ENCODE measurements at regions not wholly inside any gene's neighbourhood (a gene's known extent, or its start where the extent isn't known, plus 50 kb on each side); places are given as distances from the start of the nearest gene placed in this dataset.

- DNase-seq = no peak
Observed at GRCh38 chr21:22438428-22439086, 1440.3 kb downstream of the NCAM2 start.

DNA sequence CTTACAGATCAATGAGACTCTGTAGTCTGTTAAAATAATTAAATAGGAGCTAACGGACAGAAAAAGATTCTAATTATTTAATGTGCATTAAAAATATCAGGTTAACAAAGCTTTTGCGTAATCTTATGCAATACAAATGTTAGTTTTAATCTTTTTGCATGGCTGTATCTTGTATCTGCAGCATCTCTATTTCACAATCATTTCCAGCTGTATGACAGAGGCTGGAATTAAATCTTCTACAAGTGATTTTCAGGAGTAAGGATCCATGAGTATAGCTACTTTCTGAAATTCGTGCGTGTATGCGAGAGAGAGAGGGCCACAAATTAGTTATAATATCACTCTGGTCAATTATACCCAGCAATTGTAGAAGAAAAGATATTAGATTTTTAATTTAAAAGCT, 1446.8 kb downstream of the NCAM2 start:
- no peak for DNase-seq

GRCh38 chr21:22450507-22450906, 1452.3 kb downstream of the NCAM2 start:
- no peak for DNase-seq

DNA sequence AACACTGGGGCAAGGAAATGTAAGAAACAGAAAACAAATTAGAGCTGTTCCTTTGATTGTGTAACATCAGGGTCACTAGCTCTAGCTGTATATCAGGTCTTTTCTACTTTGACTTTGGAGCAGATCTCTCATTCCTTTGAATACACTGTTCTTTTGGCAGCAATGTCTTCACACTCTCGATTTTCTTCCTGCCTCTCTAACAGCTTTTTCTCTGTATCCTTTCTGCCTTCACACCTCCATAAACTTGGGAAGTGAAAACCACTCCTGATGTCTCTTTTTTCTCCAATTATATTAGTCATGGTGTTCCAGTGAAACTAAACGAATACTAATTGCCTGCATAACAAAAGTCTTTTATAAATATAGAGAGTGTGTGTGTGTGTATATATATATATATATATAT, 1458.0 kb downstream of the NCAM2 start:
- no peak for DNase-seq

- DNase-seq = no peak
Observed at GRCh38 chr21:22468893-22469292, 1470.7 kb downstream of the NCAM2 start.

- no peak for DNase-seq
Observed at GRCh38 chr21:22474403-22474802, 1476.2 kb downstream of the NCAM2 start.

DNA sequence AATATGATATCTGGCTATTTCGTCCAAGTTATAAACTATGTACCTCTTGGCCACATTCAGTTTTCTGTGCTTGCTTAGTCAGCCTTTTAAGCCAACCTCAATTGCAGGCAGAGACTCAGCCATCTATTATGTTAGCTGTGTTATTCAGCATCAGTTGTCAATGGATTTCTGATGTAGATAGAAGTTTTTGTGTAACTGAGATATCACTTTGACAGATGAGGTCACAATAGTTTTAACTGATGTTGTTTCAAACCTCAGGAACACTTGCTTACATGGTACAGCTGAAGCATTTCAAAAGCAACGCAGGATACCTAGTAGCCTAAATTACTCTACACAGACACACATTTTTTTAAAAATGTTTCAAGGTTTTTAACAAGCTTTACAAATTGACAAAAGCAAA, 1478.0 kb downstream of the NCAM2 start:
- no peak for DNase-seq

GRCh38 chr21:22476726-22477646, 1478.8 kb downstream of the NCAM2 start:
- no peak for DNase-seq

DNA sequence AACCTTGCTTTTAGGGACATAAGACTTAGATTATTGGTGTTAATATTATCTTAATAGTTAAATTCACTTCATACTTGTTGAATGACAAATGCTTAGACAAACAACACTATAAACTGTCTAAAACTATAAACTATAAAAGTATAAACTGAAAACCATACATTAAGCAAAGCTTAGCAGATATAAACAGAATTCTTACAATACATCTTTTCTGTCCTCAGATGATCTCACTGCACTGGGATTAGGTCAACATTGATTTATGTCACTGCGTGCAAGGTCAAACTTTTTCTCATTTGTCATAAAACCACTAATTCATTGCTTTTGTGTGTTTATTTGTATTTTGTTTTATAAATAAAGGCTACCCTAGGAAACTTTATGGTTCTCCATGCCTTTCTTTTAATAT, 1491.8 kb downstream of the NCAM2 start:
- no peak for DNase-seq

DNA sequence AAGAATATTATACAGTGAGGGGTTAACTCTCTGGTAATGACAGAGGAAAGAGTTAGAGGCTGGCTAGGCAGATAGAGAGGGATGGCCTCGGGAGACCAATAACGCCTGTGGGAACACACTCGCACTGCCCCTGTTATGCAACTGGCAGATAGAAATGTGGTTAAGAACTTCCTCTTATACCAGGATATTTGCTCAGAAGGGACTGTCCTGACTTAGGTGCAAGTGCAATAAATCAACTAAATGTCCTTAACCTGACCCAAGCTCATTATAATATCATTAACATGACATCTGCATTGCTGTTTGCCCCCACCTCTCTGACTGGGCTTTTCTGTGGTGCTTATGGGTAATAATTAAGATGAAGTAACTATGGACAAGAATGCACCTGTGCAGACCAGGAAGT, 1518.0 kb downstream of the NCAM2 start:
- no peak for DNase-seq

DNA sequence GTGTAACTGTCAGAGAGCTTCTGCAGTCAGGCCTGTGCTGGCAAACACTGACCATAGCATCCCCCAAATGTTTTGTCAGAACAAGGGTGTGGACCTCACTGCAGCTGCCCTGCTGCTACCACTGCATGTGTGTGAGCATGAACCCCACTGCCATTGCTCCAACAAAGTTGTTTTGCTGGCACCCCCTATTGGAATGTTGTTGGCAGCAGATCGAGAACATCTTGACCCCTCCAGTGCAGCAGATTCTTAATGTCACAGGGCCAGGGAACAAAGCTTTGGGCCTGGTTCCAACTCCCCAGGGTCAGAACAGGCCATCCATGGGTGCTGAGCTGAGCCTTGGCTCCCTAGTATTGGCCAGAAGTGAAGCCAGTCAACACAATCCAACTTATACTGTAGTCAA, 1537.4 kb downstream of the NCAM2 start:
- DNase-seq = no peak

DNA sequence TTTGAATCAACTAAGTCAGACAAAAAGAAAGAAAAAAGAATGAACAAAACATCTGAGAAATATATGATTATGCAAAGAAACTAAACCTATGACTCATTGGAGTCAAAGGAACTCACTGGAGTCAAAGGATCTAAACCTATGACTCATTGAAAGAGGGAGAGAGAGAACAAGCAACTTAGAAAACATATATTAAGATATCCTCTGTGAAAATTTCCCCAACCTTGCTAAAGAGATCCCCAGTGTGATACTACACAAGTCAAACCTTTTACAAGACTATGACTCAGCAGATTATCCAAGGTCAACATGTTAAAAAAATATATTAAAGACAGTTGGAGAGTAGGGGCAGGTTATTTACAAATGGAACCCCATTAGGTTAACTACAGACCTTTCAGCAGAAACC, 1538.3 kb downstream of the NCAM2 start:
- no peak for DNase-seq

DNA sequence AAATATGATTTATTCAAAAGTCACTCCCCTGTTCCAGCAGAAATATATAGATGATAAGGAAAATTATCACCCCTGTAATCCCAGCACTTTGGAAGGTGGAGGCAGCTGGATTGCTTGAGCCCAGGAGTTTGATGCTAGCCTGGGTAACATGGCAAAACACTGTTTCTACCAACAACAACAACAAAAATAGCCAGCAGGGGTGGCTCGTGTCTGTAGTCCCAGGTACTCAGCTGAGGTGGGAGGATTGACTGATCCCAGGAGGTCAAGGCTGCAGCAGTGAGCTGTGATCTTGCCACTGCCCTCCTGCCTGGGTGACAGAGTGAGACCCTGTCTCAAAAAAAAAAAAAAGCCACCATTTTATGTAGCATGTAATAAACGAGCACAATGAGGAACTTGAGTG, 1546.5 kb downstream of the NCAM2 start:
- DNase-seq = no peak

DNA sequence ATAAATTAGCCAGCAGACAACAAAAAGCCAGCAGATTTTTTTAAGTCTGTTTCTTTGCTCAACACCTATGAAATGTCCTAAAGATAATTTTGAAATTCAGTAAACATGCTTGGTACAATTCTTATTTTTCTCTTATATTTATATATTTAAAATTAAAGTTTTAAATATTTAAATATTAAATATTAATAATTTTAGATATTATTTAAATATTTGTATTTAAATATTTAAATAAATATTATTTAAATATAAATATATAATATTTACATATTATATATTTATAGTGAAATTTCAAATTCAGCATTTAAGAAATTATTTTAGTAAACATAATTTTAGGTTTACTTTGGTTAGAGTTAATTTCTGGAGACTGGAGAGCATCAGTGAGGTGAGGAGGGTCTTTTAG, 1554.2 kb downstream of the NCAM2 start:
- DNase-seq = no peak

- no peak for DNase-seq
Observed at GRCh38 chr21:22554690-22555316, 1556.6 kb downstream of the NCAM2 start.

DNA sequence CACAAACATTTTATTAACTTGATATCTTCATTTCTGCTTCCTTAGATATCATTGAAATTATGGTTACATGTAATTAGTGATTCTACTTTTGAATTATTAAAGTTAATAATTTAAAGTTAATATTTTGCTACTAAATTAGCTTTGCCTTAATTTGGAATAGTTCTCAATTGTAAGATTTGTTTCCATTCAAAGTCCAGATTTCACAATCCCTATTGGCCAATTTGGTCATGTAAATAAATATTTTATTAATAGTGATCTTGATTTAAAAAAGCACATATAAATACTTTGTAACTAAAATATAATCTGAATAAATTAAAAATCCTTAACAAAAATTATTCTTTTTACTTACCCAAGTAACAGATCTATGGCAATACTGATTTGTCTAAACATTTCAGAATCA, 1558.6 kb downstream of the NCAM2 start:
- DNase-seq = no peak

DNA sequence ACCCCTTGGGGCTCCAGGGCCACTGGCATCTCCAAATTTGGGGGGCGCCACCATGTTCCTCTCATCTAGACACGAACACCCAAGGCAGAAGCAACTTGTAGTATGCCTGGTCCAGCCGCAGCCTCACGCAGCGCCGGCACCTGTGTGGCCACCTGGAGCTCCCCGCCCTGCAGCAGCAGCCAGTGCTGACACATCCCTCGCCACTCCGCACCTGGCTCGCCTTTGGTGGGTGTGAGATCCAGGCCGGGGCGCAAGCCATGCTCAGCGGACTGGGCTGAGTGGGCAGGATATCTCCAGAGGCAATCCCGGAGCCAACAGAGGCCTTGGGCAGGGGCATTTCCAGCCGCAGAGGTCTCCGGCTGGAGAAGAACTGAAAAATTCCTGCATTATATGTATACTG, 1563.7 kb downstream of the NCAM2 start:
- DNase-seq = no peak

GRCh38 chr21:22573834-22574233, 1575.6 kb downstream of the NCAM2 start:
- DNase-seq = no peak

- DNase-seq = peak; percentile 78
Observed at GRCh38 chr21:22575165-22575584, 1577.0 kb downstream of the NCAM2 start.

- no peak for DNase-seq
Observed at GRCh38 chr21:22579741-22580140, 1581.5 kb downstream of the NCAM2 start.

DNA sequence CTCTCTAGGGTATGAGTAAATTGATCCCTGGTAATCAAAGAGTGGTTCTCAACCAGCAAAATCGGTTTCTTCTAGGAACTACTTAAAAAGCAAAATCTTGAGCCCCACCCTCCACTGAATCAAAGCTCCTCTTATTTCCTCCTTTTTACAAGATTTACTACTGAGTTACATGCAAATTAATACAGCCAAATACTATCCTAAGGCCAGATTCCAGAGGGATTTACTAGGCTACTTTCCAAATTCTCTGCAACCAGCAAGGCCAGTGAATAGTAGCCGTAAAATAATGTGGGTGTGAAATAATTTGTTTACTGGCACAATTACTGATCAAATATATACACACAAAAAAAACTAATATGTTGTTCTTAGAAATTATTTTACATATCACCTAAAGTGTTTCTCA, 1583.8 kb downstream of the NCAM2 start:
- no peak for DNase-seq

- no peak for DNase-seq
Observed at GRCh38 chr21:22584308-22584707, 1586.1 kb downstream of the NCAM2 start.

GRCh38 chr21:22585558-22585957, 1587.3 kb downstream of the NCAM2 start:
- peak; percentile 11 for DNase-seq

DNA sequence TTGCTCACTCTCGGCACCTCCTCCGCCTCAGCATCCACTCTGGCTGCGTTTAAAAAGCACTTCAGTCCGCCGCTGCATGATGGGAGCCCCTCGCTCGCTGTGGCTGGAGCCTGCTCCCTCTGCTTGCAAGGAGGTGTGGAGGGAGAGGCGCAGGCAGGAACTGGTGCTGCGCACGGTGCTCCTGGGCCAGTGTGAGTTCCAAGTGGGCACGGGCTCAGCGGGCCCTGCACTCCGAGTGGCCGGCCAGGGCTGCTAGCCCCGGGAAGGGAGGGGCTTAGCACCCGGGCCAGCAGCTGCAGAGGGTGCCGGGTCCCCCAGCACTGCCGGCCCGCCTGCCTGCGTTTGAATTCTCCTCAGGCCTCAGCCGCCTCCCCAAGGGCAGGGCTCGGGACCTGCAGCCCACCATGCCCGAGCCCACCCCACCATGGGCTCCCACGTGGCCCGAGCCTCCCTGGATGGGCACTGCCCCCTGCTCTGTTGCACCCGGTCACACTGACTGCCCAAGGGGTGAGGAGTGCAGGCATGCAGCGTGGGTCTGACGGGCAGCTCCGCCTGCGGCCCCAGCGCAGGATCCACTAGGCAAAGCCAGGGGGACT, 1599.5 kb downstream of the NCAM2 start:
- DNase-seq = no peak
